ENCODE measurements at regions not wholly inside any gene's neighbourhood (a gene's known extent, or its start where the extent isn't known, plus 50 kb on each side); places are given as distances from the start of the nearest gene placed in this dataset.

DNA sequence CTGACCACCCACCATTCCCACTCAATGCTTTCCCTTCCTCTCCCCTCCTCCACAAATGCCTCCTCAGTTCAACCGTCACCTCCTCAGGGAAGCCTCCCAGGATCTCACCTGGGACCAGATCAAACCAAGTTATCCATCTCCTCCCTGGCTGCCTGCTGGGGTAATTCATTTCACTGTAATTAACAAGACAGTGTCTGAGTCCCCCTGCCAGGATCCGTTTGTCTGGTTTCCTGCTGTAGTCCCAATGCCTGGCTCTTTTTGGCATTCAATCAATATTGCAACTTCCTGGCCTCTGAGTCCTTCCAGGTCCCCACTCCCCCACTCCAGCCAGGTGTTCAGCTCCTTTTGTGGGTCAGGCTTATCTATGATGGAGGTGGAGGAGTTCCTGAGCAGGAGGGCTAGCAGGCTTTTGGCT lies 687.7 kb downstream of the PTPRU start:
- TF ChIP-seq POLR2AphosphoS5 (IDR thresholded peaks at IDR 0.05; ENCODE audit: low read depth, low read length) = no peak
- TF ChIP-seq TAF1 (IDR thresholded peaks at IDR 0.05; ENCODE audit: borderline replicate concordance, insufficient read depth, low read length) = no peak
- TF ChIP-seq, protein P1, sequence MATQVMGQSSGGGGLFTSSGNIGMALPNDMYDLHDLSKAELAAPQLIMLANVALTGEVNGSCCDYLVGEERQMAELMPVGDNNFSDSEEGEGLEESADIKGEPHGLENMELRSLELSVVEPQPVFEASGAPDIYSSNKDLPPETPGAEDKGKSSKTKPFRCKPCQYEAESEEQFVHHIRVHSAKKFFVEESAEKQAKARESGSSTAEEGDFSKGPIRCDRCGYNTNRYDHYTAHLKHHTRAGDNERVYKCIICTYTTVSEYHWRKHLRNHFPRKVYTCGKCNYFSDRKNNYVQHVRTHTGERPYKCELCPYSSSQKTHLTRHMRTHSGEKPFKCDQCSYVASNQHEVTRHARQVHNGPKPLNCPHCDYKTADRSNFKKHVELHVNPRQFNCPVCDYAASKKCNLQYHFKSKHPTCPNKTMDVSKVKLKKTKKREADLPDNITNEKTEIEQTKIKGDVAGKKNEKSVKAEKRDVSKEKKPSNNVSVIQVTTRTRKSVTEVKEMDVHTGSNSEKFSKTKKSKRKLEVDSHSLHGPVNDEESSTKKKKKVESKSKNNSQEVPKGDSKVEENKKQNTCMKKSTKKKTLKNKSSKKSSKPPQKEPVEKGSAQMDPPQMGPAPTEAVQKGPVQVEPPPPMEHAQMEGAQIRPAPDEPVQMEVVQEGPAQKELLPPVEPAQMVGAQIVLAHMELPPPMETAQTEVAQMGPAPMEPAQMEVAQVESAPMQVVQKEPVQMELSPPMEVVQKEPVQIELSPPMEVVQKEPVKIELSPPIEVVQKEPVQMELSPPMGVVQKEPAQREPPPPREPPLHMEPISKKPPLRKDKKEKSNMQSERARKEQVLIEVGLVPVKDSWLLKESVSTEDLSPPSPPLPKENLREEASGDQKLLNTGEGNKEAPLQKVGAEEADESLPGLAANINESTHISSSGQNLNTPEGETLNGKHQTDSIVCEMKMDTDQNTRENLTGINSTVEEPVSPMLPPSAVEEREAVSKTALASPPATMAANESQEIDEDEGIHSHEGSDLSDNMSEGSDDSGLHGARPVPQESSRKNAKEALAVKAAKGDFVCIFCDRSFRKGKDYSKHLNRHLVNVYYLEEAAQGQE (IDR thresholded peaks at IDR 0.05; ENCODE audit: insufficient read depth in 1 of 2, low read depth in 2 of 2, low read length in 2 of 2) = no peak
- no peak for TF ChIP-seq FOXP2 (optimal IDR thresholded peaks at IDR 0.05; ENCODE audit: borderline replicate concordance, extremely low read depth, extremely low read length, insufficient read depth)
- TF ChIP-seq SIN3A (IDR thresholded peaks at IDR 0.05; ENCODE audit: borderline replicate concordance, insufficient read depth, low read length) = no peak

Measured in PFSK-1 (cell line).